ENCODE measurements at regions not wholly inside any gene's neighbourhood (a gene's known extent, or its start where the extent isn't known, plus 50 kb on each side); places are given as distances from the start of the nearest gene placed in this dataset.

DNA sequence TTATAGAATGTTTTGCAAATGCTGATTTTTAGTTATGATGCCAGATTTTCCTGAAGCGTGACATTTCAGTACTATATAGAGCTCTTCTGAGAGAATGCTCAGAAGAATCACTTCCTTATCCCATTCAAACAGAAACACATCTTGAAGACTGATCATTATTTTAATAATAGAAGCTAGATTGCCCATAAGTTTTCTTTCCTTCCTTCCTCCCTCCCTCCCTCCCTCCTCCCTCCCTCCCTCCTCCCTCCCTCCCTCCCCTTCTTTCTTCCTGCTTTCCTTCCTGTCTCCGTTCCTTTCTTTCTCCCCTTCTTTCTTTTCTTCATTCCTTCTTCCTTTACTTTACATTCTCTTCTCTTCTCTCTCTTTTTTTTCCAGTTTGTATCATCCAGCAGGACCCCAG, 767.4 kb downstream of the IRX1 start:
- TF ChIP-seq CTCF (conservative IDR thresholded peaks at IDR 0.05; ENCODE audit: low read length) (no peak), EZH2phosphoT487 (IDR thresholded peaks at IDR 0.05; ENCODE audit: borderline replicate concordance, low read depth, low read length) (no peak)

Data from OCI-LY7 (cell line).